GM23338 (cell line): ENCODE measurements at regions not wholly inside any gene's neighbourhood (a gene's known extent, or its start where the extent isn't known, plus 50 kb on each side); places are given as distances from the start of the nearest gene placed in this dataset.
A peak's percentile ranks its signal among the peaks of the same experiment; 100 is the strongest.

Experiments
- ATAC-seq: fragments of 200-7000 bp; cut with Tn5 transposase; 3 replicates; pipeline ENCODE4 v1.9.1; 2020
- DNase-seq: peaks from one replicate; pipeline ENCODE4 v3.0.0-alpha.2; 2015; ENCODE audit warnings: low spot score
- H2AFZ ChIP-seq: fragments of 200-600 bp; sonication (generic); 2 replicates; pipeline ENCODE4 v1.8.0; 2016; ENCODE audit warnings: antibody characterized with exemption, mild to moderate bottlenecking, moderate library complexity
- H3F3A ChIP-seq: fragments of 200-600 bp; sonication (generic); replicated peaks from 2 replicates; pipeline ENCODE4 v1.8.0; 2017; ENCODE audit warnings: antibody characterized with exemption, mixed run types, low read depth
- H3K27ac ChIP-seq: fragments of 200-600 bp; sonication (generic); 2 replicates; pipeline ENCODE4 v1.6.1; 2016; ENCODE audit warnings: low read depth
- H3K27me3 ChIP-seq: fragments of 200-600 bp; sonication (generic); 2 replicates; pipeline ENCODE4 v1.8.0; 2016; ENCODE audit warnings: mild to moderate bottlenecking, mixed run types, moderate library complexity; ENCODE audit not compliant: insufficient read depth
- H3K36me3 ChIP-seq: fragments of 200-600 bp; sonication (generic); 2 replicates; pipeline ENCODE4 v1.8.0; 2016; ENCODE audit warnings: mild to moderate bottlenecking; ENCODE audit not compliant: insufficient read depth
- H3K4me1 ChIP-seq: fragments of 200-600 bp; sonication (generic); 2 replicates; pipeline ENCODE4 v1.8.0; 2016; ENCODE audit warnings: mild to moderate bottlenecking, moderate library complexity; ENCODE audit not compliant: insufficient read depth
- H3K4me2 ChIP-seq: fragments of 200-600 bp; sonication (generic); 2 replicates; pipeline ENCODE4 v1.7.1; 2017; ENCODE audit warnings: mixed run types
- H3K4me3 ChIP-seq: fragments of 200-600 bp; sonication (generic); 2 replicates; pipeline ENCODE4 v1.6.1; 2016; ENCODE audit warnings: mixed run types
- H3K79me2 ChIP-seq: fragments of 200-600 bp; sonication (generic); replicated peaks from 2 replicates; pipeline ENCODE4 v1.8.0; 2017; ENCODE audit warnings: mild to moderate bottlenecking; ENCODE audit not compliant: insufficient read depth
- H3K9me2 ChIP-seq: fragments of 200-600 bp; sonication (generic); 2 replicates; pipeline ENCODE4 v1.8.0; 2017; ENCODE audit not compliant: insufficient read depth
- H4K20me1 ChIP-seq: fragments of 200-600 bp; sonication (generic); replicated peaks from 2 replicates; pipeline ENCODE4 v1.8.0; 2017; ENCODE audit warnings: mild to moderate bottlenecking; ENCODE audit not compliant: insufficient read depth
- H3K27ac Mint-ChIP-seq: 2 replicates; pipeline ENCODE4 v1.8.0; 2020; ENCODE audit warnings: inconsistent platforms, mild to moderate bottlenecking, moderate library complexity, mixed read lengths
- H3K27me3 Mint-ChIP-seq: 3 replicates; pipeline ENCODE4 v1.8.0; 2022; ENCODE audit warnings: low read depth, mild to moderate bottlenecking, moderate library complexity, mixed read lengths, inconsistent platforms; ENCODE audit not compliant: insufficient read depth, poor library complexity
- H3K36me3 Mint-ChIP-seq: 3 replicates; pipeline ENCODE4 v1.8.0; 2021; ENCODE audit warnings: low read depth, mild to moderate bottlenecking, inconsistent platforms, moderate library complexity, mixed read lengths
- H3K4me1 Mint-ChIP-seq: 3 replicates; pipeline ENCODE4 v1.8.0; 2020; ENCODE audit warnings: mild to moderate bottlenecking, inconsistent platforms, mixed read lengths
- H3K4me3 Mint-ChIP-seq: 3 replicates; pipeline ENCODE4 v1.8.0; 2021; ENCODE audit warnings: moderate library complexity, mild to moderate bottlenecking, inconsistent platforms, mixed read lengths
- H3K9me3 Mint-ChIP-seq: 3 replicates; pipeline ENCODE4 v1.8.0; 2020; ENCODE audit warnings: moderate library complexity, mild to moderate bottlenecking, inconsistent platforms, mixed read lengths
- EZH2 ChIP-seq: fragments of 200-600 bp; sonication (generic); IDR thresholded peaks from one replicate; pipeline ENCODE4 v1.8.0; 2017; ENCODE audit warnings: antibody characterized with exemption, mild to moderate bottlenecking, low read depth; ENCODE audit not compliant: unreplicated experiment
- EZH2phosphoT487 ChIP-seq: fragments of 200-600 bp; sonication (generic); IDR thresholded peaks from one replicate; pipeline ENCODE4 v1.8.1; 2018; ENCODE audit warnings: antibody characterized with exemption; ENCODE audit not compliant: unreplicated experiment
- STAT1 ChIP-seq: IDR thresholded peaks from one replicate; pipeline ENCODE4 v1.6.1; 2016; ENCODE audit warnings: antibody characterized with exemption; ENCODE audit not compliant: unreplicated experiment
- ZNF331 ChIP-seq: fragments of 250-450 bp; sonication (Bioruptor Pico); IDR thresholded peaks from 2 replicates; pipeline ENCODE4 v1.5.0; 2020; ENCODE audit warnings: low read depth, mild to moderate bottlenecking, moderate library complexity
- TF ChIP-seq, protein P1 (sequence below), 2 experiments: fragments of 200-600 bp in 1 of 2; sonication (generic) in 1 of 2; conservative IDR thresholded peaks; 2 replicates each; pipeline versions ENCODE4 v1.5.1 to v1.6.1; 2016 to 2017; ENCODE audit warnings: antibody characterized with exemption in 2 of 2, low read depth in 2 of 2, mild to moderate bottlenecking in 2 of 2, moderate library complexity in 1 of 2

DNA sequence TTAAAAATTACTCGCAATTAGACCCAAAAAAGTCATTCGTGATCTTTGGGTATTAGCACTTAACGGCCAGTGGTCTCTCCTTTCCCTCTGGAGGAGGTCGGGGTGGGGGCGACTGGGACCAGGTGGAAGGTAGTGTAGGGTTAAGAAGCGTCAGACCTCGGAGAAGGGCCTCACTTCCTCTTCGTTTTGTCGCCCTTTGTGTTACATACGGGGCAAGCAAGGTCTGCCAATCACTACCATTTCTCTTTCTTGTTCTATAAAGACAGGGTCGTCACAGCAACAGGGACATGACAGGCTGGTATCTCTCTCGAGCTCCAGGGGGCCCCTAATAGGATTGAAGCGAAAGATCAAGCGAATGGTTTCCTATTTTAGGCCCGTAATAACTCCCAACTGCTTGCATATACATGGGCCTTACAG, 136.6 kb downstream of the INSIG2 start:
- Histone ChIP-seq H3K9me2 (no peaks in the 10 kb centered on the region), H3K27ac (no peak overlapping the region), H3K79me2 (no peaks in the 10 kb centered on the region), H3K27me3 (peaks cover 42% of the 10 kb centered on the region), H3K4me3 (peak overlapping the region; percentile 70), H3K36me3 (no peaks in the 10 kb centered on the region), H4K20me1 (no peaks in the 10 kb centered on the region), H2AFZ (peak overlapping the region; percentile 88), H3K4me2 (peak overlapping the region; percentile 89), H3F3A (0 out of 2 replicates have a peak, but pooled peaks cover 3% of the 10 kb centered on the region), H3K4me1 (peaks cover 19% of the 10 kb centered on the region)
- H3K4me3 Mint-ChIP-seq = peak overlapping the region; percentile 84
- no peaks in the 10 kb centered on the region for H3K9me3 Mint-ChIP-seq
- no peaks in the 10 kb centered on the region for H3K36me3 Mint-ChIP-seq
- H3K27ac Mint-ChIP-seq = no peak overlapping the region
- ATAC-seq (peak; percentile 49), DNase-seq (peak; percentile 72)
- peaks cover 33% of the 10 kb centered on the region for H3K4me1 Mint-ChIP-seq
- TF ChIP-seq EZH2phosphoT487 = no peak
- no peak for TF ChIP-seq EZH2
- no peak for TF ChIP-seq STAT1
- TF ChIP-seq, protein P1, sequence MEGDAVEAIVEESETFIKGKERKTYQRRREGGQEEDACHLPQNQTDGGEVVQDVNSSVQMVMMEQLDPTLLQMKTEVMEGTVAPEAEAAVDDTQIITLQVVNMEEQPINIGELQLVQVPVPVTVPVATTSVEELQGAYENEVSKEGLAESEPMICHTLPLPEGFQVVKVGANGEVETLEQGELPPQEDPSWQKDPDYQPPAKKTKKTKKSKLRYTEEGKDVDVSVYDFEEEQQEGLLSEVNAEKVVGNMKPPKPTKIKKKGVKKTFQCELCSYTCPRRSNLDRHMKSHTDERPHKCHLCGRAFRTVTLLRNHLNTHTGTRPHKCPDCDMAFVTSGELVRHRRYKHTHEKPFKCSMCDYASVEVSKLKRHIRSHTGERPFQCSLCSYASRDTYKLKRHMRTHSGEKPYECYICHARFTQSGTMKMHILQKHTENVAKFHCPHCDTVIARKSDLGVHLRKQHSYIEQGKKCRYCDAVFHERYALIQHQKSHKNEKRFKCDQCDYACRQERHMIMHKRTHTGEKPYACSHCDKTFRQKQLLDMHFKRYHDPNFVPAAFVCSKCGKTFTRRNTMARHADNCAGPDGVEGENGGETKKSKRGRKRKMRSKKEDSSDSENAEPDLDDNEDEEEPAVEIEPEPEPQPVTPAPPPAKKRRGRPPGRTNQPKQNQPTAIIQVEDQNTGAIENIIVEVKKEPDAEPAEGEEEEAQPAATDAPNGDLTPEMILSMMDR (conservative IDR thresholded peaks at IDR 0.05; ENCODE audit: low read depth in 2 of 2) = no peak
- peaks cover 32% of the 10 kb centered on the region for H3K27me3 Mint-ChIP-seq

DNA sequence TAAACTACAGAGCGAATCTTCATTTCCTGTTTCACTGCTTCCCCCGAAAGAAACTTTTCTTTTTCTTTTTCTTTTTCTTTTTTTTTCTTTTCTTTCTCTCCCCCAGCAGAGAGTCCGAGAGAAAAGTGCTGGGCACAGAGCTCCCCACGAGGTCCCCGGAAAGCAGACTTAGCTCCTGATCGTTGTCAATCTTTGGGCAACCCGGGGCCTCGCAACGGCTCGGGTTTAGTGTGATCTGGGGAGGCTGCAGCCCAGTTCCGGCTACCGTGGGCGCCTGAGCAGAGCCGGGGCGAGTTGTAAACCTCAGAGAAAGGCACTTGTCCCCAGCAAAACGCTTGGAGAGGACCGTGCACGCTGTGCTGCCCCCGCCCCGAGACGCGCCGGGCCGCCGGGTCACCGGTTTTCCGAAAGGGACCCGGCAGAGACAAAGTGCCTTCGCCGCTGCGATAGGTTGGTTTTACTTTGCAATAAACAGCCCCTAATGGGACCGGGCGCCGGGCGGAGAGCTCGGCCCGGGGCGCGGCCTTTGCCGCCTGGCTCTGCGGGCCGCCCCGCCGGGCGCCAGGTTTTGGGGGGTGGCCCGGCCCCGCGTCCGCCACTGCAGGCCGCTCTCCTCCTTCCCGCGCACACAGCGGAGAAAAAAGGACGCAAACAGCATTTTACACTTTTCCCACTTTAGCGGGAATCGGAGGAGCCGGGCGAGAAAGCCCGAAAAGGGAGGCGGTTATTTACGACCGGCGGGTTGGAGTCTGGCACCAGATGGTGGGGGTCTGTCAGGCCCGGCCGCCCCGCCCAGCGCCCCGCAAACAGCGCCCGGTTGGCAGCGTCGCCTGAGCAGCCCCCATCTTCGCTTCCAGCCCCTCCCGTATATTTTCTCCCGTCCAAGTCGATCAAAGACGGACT, 136.0 kb downstream of the INSIG2 start:
- Mint-ChIP-seq H3K27me3 (peaks cover 32% of the 10 kb centered on the region), H3K27ac (no peak overlapping the region), H3K4me1 (peaks cover 33% of the 10 kb centered on the region), H3K4me3 (peak overlapping the region; percentile 84), H3K36me3 (no peaks in the 10 kb centered on the region), H3K9me3 (no peaks in the 10 kb centered on the region)
- Histone ChIP-seq H3F3A (0 out of 2 replicates have a peak, but pooled peaks cover 3% of the 10 kb centered on the region), H3K4me2 (peak overlapping the region; percentile 89), H3K4me1 (peaks cover 19% of the 10 kb centered on the region), H4K20me1 (no peaks in the 10 kb centered on the region), H3K27me3 (peaks cover 42% of the 10 kb centered on the region), H3K36me3 (no peaks in the 10 kb centered on the region), H2AFZ (peak overlapping the region; percentile 88), H3K9me2 (no peaks in the 10 kb centered on the region), H3K79me2 (no peaks in the 10 kb centered on the region), H3K27ac (no peak overlapping the region), H3K4me3 (peak overlapping the region; percentile 70)
- TF ChIP-seq EZH2 = peak; percentile 36
- TF ChIP-seq ZNF331 = no peak
- peak; percentile 61 for DNase-seq
- peak; percentile 65 for ATAC-seq

DNA sequence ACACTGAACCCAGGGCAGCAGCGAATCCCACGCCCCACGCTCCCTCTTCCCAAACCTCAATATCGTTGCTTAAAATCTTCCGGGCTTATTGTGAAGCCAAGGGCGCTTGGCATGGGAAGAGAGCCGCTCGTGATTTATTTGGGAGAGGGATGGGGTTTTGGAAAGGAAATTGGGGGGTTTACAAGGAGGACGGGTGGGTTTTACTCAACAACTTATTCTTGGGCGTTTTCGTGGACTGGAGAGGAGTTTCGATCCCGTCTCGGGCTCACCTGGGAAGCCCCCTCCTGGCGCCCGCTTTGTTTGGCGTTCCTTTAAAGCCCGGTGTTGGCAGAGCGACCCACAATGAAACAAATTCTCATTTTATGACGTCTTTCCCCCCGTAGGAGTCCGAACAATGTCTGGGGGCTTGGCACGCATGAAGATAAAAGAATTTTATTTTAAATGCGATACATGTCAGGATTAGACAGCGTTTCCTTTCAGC, 135.3 kb downstream of the INSIG2 start:
- peak; percentile 63 for DNase-seq
- Histone ChIP-seq H3K4me3 (peak overlapping the region; percentile 70), H3F3A (0 out of 2 replicates have a peak, but pooled peaks cover 3% of the 10 kb centered on the region), H3K9me2 (no peaks in the 10 kb centered on the region), H3K4me2 (peak overlapping the region; percentile 89), H2AFZ (peak overlapping the region; percentile 88), H3K4me1 (peaks cover 19% of the 10 kb centered on the region), H3K79me2 (no peaks in the 10 kb centered on the region), H3K27ac (no peak overlapping the region), H3K36me3 (no peaks in the 10 kb centered on the region), H4K20me1 (no peaks in the 10 kb centered on the region), H3K27me3 (peaks cover 42% of the 10 kb centered on the region)
- Mint-ChIP-seq H3K27ac (no peak overlapping the region), H3K27me3 (peaks cover 32% of the 10 kb centered on the region), H3K36me3 (no peaks in the 10 kb centered on the region), H3K9me3 (no peaks in the 10 kb centered on the region), H3K4me3 (peak overlapping the region; percentile 84), H3K4me1 (peaks cover 33% of the 10 kb centered on the region)
- peak; percentile 37 for ATAC-seq
- TF ChIP-seq, protein P1 (conservative IDR thresholded peaks at IDR 0.05; ENCODE audit: low read depth in 2 of 2) = no peak
- TF ChIP-seq EZH2 = peak; percentile 14
